Type B pancreatic cell (in vitro differentiated cells): ENCODE measurements at regions not wholly inside any gene's neighbourhood (a gene's known extent, or its start where the extent isn't known, plus 50 kb on each side); places are given as distances from the start of the nearest gene placed in this dataset.

ENCODE experiments used
- DNase-seq: peaks from one replicate; pipeline ENCODE4 v3.0.0; 2021; ENCODE audit warnings: mixed read lengths; ENCODE audit not compliant: unreplicated experiment; ENCODE audit errors: extremely low spot score
- H3K27ac Mint-ChIP-seq: 2 replicates; pipeline ENCODE4 v1.8.0; 2021; ENCODE audit warnings: mild to moderate bottlenecking, mixed read lengths
- H3K27me3 Mint-ChIP-seq: 2 replicates; pipeline ENCODE4 v1.8.0; 2021; ENCODE audit warnings: mixed read lengths
- H3K36me3 Mint-ChIP-seq: 2 replicates; pipeline ENCODE4 v1.8.0; 2021; ENCODE audit warnings: mixed read lengths
- H3K4me1 Mint-ChIP-seq: one replicate; pipeline ENCODE4 v1.8.0; 2021; ENCODE audit warnings: mixed read lengths; ENCODE audit not compliant: unreplicated experiment
- H3K4me3 Mint-ChIP-seq: 2 replicates; pipeline ENCODE4 v1.8.0; 2021; ENCODE audit warnings: mild to moderate bottlenecking, mixed read lengths
- H3K9me3 Mint-ChIP-seq: 2 replicates; pipeline ENCODE4 v1.8.0; 2021; ENCODE audit warnings: mixed read lengths
- CTCF ChIP-seq: fragments of 200-600 bp; sonication (generic); conservative IDR thresholded peaks from 2 replicates; pipeline ENCODE4 v1.5.0; 2021; ENCODE audit warnings: antibody characterized with exemption, mild to moderate bottlenecking

GRCh38 chr15:62818691-62819090 is 223.9 kb upstream of the TPM1 start:
- no peaks in the 10 kb centered on the region for H3K9me3 Mint-ChIP-seq
- H3K27ac Mint-ChIP-seq, result no peak overlapping the region
- H3K4me1 Mint-ChIP-seq, result peaks cover 37% of the 10 kb centered on the region
- TF ChIP-seq CTCF, result no peak
- no peaks in the 10 kb centered on the region for H3K27me3 Mint-ChIP-seq
- DNase-seq, result no peak
- peaks cover 25% of the 10 kb centered on the region for H3K36me3 Mint-ChIP-seq
- H3K4me3 Mint-ChIP-seq, result no peak overlapping the region

- peaks cover 29% of the 10 kb centered on the region for H3K4me1 Mint-ChIP-seq
- DNase-seq, result no peak
- H3K4me3 Mint-ChIP-seq, result no peak overlapping the region
- H3K27ac Mint-ChIP-seq, result peak overlapping the region; percentile 78
- no peaks in the 10 kb centered on the region for H3K9me3 Mint-ChIP-seq
- no peak for TF ChIP-seq CTCF
- peaks cover 26% of the 10 kb centered on the region for H3K36me3 Mint-ChIP-seq
- H3K27me3 Mint-ChIP-seq, result no peaks in the 10 kb centered on the region
Measured at GRCh38 chr15:62821384-62822131, 221.0 kb upstream of the TPM1 start.

GRCh38 chr15:62822228-62822627 is 220.3 kb upstream of the TPM1 start:
- peaks cover 27% of the 10 kb centered on the region for H3K36me3 Mint-ChIP-seq
- no peak overlapping the region for H3K27ac Mint-ChIP-seq
- no peaks in the 10 kb centered on the region for H3K27me3 Mint-ChIP-seq
- no peaks in the 10 kb centered on the region for H3K9me3 Mint-ChIP-seq
- TF ChIP-seq CTCF, result no peak
- no peak for DNase-seq
- H3K4me3 Mint-ChIP-seq, result no peak overlapping the region
- H3K4me1 Mint-ChIP-seq, result peaks cover 28% of the 10 kb centered on the region

GRCh38 chr15:62823561-62823960 is 219.0 kb upstream of the TPM1 start:
- Mint-ChIP-seq H3K9me3 (no peaks in the 10 kb centered on the region), H3K36me3 (peaks cover 30% of the 10 kb centered on the region), H3K4me3 (no peak overlapping the region), H3K4me1 (peaks cover 37% of the 10 kb centered on the region), H3K27me3 (no peaks in the 10 kb centered on the region), H3K27ac (no peak overlapping the region)
- TF ChIP-seq CTCF, result no peak
- DNase-seq, result no peak

- no peak for DNase-seq
- Mint-ChIP-seq H3K27ac (no peak overlapping the region), H3K9me3 (no peaks in the 10 kb centered on the region), H3K27me3 (no peaks in the 10 kb centered on the region), H3K4me1 (peaks cover 37% of the 10 kb centered on the region), H3K36me3 (peaks cover 34% of the 10 kb centered on the region), H3K4me3 (no peak overlapping the region)
- no peak for TF ChIP-seq CTCF
Measured at GRCh38 chr15:62824111-62825015, 218.2 kb upstream of the TPM1 start.
